NCI-H1436 (cell line): ENCODE measurements at regions not wholly inside any gene's neighbourhood (a gene's known extent, or its start where the extent isn't known, plus 50 kb on each side); places are given as distances from the start of the nearest gene placed in this dataset.

Experiments used
- DNase-seq: peaks from one replicate; lab custom pipeline; 2025; lab: John Stamatoyannopoulos, UW

DNA sequence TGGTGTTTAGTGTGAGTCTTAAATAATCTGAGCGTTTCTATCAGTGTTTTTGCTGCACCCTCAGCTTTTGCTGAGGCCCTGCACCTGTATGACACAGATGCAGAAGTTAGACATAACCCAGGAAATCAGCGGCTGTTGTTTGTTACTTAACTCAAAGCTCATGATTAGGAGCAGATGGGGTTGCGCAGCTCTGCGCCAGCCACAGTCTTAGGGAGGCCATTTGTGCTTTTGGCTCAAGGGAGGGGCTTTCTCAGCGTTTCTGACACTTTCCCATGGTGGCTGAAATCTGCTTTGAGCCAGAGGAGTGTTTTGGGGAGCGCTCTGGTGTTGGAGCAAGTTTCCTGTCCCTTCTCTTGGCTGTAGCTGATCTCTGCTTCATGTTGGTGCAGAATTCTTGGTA lies 433.8 kb downstream of the NAF1 start:
- no peak for DNase-seq

DNA sequence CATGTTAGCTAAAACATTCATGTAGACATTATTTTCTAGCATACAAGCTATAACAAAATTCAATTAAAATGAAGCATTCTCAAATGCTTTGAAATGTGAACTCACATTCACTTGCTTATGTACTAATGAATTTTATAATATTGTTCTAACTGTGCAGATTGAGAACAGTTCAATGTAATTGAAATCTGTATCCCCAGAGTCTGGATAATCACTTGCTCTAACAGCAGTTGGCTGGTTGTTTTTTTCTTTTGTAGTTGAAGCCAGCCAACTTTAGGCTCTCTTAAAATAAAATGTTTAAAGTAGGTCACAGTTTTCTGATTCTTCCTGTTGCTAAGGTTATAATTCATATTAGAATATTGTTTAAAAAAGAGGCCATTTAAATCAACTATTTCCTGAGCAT lies 438.9 kb downstream of the NAF1 start:
- DNase-seq = no peak

DNA sequence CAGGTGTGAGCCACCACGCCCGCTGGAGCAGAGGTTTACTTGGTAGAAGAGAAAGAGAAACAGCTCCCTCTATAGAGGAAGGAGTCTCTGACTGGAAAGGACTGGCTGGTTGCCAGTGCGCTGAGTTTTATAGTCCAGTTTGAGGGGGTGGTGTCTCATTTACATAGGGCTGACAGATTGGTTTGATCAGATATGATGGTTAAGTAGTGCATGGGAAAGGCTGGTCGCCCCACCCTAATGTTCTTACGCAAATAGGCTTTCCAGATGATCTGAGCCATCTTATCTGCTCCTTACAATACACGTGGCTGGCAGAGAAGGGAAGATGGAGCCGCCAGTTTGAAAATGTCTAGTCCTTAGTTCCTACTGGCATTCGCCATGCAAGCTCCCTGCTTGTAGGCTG lies 439.5 kb downstream of the NAF1 start:
- DNase-seq = no peak

DNA sequence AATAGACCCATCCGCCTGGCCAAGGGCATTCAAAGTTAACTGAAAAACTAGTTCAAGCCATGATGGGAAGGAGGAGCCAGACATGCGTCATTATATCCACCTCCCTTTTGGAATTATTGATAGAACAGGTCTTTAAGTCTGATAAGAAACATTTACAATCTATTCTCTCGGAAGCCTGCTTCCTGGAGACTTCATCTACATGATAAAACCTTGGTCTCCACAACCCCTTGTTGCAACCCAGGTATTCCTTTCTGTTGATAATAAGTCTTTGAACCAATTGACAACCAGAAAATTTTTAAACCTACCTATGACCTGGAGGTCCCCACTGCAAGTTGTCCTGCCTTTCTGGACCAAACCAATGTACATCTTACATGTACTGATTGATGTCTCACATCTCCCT lies 451.3 kb downstream of the NAF1 start:
- no peak for DNase-seq

DNA sequence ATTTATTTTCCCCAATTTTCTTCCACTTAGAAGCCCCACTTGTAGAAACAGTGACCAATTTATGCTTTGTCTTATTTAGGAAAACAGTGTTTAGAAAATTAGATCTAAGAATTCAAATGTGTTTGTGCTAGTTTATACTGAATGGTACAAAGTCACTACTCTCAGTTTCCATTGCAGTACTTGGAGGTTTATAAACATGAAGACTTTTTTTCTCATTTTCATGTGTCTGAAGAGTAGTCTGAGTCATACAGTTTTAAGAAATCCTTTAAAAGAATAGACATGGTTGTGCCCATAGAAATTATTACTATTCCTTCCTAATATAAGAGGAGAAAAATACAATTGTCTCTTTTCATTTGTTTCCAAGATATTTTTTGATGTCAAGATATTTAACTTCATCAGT lies 458.7 kb downstream of the NAF1 start:
- no peak for DNase-seq

DNA sequence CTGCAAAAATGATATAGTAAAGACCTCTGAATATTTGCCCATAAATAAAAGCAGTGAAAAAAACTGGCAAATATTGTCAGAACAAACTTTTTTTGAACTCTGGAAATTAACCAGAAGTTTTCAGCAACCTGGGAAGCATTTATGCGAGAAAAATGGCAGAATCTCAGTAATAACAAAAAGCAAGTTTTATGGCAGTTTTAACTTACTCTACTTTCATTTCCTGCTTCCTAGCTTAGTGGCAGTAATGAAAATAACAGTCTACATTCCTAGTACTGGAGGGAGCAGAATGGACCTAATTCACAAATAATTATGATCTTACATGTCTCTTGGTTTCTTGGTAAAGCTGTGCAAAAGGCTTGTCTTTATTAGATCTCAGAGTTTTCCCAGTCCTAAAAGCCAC lies 460.1 kb downstream of the NAF1 start:
- DNase-seq = no peak

DNA sequence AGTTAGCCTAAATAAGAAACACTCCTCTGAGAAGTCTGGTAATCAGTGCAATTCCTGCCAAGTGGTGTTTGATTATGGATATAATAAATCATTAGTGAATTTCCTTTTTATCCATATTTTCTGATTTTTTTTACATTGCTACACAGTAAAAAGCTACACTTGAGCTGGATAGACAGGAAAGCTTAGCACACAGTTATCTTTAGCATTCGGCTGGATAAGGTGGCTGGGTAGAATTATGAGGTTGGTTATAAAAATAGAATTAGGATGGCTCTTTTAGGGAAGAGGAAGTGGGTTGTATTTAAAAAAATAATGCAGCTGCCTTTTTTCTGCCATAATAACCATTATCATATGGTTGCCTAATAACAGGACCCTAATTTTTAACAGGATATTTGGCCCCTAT lies 460.6 kb downstream of the NAF1 start:
- no peak for DNase-seq

DNA sequence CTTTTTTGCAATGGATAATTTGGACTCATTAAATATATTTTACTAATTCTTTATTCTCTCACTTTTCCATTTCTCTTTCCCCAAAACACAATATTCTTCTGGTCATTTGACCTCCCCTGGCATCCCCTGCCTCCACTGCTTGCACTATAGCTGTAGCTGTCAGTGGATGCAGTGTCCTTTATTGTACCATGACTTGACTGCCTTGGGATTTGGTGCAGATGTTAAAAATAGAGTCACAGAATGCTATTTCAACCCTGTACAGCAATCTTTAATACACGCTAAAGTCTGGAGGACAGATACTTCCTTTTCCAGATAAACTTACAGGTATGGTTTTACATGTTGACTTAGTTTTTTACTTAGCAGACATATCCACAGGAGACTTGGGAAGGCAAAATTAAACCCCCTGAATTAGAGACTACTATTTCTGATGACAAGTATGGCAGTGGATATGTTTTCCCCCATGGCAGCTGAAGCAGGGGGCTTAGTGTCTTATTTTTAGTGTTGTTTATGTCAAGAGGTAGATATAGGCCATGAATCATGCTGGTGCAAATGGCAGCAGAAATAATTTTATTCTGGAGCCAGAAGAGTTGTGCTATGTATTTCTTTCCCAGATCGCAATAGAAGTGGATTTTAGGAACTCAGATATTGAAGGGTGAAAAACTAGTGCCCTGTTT lies 461.4 kb downstream of the NAF1 start:
- no peak for DNase-seq

DNA sequence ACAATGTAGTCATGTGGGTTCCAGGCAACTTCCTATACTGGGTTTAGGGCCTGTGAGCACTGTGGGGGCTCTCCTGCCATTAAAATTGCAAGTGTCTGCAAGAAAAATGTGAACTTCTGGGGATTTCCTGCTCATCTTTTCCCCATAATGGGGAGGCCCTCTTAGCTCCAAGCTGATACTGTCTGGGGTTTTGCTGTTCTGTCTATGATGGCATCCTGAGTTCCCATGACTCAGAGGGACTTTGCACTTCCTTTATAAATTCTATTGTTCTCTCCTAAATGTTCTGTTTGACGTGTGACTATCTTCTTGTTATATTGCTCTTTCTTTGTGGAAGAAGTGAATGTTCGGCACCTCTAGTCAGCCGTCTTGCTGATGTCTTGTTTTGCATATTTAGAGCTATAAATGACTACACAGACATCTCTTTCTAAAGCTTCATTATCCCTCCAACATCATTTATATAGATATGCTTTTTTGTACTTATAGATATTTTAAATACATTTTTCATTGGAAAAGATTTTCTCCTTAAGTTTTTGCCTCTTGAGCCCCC lies 465.8 kb downstream of the NAF1 start:
- DNase-seq = no peak

DNA sequence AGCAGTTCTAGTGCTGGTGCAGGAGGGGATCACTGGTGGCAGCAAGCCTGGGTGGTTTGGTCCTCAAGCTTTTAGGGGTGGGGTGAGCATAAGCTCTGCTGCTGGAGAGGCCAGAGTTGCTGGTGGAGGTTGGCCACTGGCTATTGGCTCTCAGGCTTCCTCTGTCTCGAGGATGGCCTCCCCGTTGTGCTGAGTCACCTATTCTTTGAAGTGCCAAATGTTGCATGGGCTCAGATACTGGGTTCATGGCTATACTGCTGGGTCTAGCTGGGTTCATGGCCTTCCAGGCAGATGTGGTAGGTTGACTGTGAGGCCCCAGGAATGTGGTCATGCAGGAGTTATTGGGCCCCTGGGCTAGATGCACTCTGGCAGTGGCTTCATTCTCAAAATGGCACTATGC lies 466.3 kb downstream of the NAF1 start:
- no peak for DNase-seq

DNA sequence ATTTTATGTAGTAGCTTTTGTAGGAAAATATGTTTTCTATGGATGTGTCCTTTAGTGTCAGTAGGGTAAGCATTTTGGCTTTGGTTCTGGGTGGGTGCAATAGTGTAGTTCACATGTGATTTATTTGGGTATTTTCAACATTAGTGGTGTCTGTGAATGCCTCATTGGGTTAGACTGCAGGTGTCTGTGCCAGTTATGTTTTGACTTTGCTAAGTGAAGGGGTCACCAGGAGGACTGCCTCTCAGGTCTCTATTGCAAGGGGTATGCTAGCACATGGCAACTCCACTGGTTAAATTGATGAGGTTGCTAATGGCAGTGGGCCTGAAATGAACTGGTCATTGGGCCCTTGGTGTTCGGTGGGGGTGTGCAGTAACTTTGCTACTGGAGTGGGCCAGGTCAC lies 467.1 kb downstream of the NAF1 start:
- no peak for DNase-seq

DNA sequence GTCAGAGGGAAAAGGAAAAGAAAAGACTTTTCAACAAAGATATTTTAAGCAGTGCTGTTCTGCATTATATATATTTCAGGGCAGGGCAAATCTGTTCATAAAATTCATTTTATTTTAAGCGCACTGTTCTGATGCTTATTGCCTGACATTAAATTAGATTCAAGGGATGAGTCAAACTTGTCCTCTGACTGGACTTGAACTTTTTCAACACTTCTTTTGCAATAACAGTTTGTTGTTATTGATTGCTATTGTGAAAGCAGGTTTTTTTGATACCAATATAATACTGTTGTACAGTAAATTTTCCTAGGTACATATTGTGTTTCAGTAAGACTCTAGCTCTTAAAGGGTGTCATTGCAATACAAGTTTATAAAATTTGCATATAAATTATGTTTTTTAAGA lies 481.3 kb downstream of the NAF1 start:
- no peak for DNase-seq

DNA sequence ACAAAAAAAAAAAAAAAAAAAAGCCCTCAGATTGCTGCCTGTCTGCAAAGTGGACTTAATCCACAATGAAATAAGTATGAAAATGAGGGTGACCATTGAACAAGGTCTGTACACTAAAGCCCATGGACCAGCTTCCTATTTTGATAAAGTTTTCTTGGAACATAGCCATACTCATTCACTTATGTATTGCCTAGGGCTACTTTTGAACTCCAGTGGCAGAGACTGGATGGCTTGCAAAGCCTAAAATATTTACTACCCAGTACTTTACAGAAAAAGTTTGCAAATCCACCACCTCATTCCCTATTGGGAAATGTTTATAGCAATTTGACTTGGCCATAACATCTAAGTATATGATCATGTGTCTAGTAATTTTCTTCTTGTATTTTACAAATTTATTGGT lies 481.7 kb downstream of the NAF1 start:
- DNase-seq = no peak

DNA sequence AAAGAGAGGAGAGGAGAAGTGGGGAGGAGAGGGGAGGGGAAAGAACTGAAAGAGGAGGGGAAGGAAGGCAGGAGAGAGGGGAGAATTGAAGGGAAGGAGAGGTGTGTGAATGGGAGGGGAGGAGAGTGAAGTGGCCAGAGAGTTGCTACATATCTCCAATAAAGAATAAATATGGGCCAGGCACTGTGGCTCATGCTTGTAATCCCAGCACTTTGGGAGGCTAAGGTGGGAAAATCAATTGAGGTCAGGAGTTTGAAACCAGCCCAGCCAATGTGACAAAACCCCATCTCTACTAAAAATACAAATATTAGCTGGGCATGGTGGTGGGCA lies 482.4 kb downstream of the NAF1 start:
- no peak for DNase-seq

DNA sequence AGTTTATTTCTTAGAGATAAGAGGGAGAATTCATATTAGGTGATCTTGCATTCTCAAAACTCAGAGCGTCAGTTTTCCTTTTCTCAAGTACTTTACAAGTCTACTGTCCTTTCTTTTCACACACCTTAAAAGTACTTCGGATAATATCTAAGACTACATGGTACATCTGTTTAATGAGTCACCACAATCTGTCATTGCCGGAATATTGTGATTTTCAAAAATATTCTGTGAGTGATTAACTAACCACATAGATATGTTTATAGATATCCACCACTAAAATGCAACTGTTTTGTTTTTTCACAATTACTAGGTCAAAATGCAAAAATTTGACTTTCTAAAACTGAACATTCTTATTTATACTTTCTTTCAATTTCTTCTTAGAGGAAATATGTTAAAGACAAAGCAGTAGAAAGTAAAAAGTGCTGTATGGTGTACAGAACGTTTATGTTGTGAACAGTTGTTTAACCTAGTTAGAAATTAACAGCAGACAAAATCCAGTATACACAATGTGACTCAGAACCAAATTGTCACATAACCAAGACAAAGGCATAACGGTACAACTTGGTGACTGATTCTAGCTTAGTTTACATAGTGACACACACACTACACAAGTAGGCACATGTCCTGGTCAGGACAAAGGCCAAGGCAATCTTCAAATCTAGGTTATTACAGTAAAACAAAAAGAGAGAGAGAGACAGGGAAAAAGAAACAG lies 482.9 kb downstream of the NAF1 start:
- no peak for DNase-seq

DNA sequence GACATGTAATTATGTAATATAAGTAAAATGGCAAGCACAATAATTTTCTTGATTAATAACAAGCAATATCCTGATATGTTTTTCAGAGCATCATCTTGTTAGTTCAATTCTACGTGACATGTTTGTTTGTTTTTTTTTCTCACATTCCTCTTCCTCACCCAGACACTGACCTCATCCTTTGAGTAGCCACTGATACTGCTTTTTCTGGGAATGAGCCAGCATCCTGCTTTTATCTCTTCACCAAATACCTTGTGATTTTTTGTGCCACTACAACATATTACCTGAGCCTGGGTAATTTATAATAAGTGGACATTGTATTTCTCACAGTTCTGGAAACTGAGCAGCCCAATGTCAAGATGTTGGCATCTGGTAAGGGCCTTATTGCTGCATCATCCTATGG lies 484.0 kb downstream of the NAF1 start:
- DNase-seq = no peak

DNA sequence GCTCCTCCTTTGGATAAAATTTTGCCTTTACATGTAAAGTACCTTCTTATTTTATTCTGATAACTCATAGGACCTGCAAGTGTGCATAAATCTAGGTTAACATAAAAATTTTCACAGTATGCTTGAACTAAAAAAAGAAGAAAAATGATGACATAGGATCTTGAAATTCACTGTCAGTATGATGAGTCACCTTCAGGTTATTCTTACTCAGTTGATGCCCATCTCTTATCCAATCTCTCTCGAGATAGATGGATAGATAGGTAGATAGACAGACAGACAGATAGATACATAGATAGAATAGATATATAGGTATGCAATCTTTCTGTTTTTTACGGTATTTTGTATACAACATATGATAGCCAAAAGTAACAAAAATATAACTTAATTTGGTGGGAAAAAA lies 485.5 kb downstream of the NAF1 start:
- DNase-seq = no peak

DNA sequence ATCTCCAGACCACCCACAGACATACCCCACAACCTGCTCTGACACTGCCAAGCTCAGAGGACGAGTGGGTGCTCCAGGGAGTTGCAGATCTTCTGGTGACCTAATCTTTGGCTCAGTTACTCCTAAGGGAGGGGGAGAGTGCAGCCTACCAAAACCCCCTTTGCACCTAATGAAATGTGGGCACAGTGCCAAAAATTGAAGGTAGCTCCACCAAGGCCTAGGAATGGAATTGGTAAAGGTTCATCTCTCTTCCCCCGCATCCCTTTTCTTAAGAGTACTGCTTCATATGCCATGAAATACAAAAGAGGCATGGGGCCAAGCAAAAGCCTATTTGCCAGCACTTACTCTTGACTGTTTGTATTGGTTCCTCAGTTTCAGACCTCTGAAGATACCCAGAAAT lies 491.0 kb downstream of the NAF1 start:
- DNase-seq = no peak

DNA sequence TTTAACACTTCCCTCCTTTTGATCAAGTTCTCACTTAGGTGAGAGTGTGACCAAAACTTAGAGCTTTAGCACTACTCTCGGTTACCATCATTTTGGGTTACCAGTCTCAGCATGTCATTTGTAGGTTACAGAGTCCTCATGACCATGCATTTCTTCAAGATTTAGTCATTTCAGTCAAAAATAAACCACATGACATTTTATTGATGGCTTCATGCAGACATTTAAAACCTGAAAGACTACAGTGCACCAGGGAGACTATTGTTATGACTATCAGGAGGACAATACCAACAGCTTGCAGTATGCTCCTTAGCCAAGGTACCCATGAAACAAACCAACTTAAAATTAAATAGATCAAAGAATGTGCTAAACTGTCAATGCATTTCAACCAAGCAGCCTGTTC lies 498.1 kb upstream of the FSTL5 start:
- no peak for DNase-seq

DNA sequence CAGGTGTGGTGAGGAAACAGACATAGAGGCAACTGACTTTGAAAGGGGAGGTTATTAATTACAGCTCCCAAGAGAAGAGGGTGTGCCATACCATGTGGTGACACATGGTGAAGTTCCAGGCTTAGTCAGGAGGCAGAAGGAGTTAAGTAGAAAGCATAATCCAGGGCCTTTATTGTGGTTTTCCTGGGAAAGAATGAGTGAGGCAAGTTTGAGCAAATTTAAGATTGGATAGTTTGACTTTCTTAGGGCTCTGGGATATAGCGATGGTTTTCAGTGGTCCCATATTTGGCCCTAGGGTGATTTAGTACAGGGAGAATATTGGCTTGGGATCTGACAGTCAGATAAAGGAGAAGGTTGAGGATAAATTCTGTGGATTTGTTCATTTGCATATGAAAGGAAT lies 495.9 kb upstream of the FSTL5 start:
- no peak for DNase-seq

DNA sequence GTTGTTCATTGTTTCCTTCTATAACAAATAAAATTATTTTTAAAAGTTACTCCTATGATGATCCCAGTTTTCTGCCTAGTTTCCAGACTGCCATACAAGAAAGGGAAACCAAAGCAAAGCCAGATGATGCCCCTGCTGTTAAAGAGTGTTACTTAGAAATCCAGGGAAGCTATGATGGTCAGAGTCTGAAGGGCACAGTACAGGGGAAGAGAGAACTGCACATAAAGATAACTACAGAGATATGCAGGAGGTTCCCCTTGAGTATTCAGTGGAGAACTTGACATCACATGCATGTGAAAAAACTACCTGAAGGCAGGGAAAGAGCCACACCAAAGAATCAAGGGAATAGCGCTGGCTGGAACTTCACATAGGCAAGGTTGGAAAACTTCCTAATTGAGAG lies 494.2 kb upstream of the FSTL5 start:
- DNase-seq = no peak

DNA sequence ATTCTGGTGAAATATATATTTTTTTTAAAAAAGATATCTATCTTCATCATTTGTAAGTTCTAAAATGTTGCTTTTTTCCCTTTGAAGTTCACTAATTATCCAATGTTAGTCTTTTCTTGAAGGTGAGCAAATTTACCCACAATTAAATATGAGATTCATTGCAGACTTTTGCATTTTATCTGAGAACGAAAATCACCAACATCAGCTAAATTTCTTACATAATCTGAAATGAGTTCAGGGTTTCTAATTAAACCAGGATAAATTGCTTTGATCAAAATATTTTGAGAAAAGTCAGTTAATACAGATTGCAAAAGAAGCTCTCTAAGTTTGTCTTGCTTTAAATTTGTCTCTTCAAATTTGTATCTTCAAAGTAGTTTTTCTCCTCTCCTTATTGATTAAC lies 486.4 kb upstream of the FSTL5 start:
- no peak for DNase-seq

DNA sequence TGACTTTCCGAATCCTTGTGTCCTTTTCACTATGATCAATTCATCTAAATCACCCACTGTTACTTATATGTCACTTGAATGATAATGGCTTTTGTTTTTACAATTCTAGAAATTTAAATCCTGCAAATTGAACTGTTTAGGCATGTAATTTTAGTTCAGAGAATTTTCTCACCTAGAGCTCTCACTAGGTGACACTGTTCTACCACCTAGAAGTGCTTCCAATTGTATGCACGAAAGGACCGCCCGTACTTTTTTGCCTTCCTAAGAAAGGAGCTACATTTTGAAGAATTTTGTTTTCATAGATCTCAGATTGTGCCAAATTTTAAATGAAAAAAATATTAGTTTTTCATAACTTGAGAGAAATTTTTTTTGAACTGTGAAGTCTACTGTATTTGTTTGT lies 481.6 kb upstream of the FSTL5 start:
- no peak for DNase-seq

DNA sequence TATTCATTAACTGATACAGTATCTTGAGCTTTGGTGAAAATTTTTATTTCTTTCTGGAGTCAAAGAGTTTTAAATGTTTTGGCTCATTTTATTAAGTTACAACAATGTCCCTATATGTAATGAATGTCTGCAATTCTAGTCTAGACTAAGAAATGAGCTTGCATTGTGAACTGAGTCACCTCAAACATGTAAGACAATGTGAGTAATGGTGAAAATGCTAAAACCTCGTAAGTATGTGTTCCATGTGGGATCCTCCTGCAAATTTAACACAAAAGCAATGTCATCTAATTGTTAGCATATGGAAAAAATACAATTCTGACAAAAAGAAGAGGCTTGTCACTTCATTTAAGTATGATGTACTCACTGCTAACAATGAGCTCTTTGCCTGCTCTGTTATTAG lies 480.5 kb upstream of the FSTL5 start:
- DNase-seq = no peak
